Muscle of leg (tissue), 3 donors: ENCODE measurements at regions not wholly inside any gene's neighbourhood (a gene's known extent, or its start where the extent isn't known, plus 50 kb on each side); places are given as distances from the start of the nearest gene placed in this dataset.
A peak's percentile ranks its signal among the peaks of the same experiment; 100 is the strongest.

Experiments used
- DNase-seq: peaks from one replicate; pipeline ENCODE4 v3.0.0; 2013
- H3K27ac ChIP-seq: one replicate; pipeline ENCODE4 v1.5.1; 2013; ENCODE audit warnings: mild to moderate bottlenecking, low read length, control low read depth
- H3K27me3 ChIP-seq: one replicate; pipeline ENCODE4 v1.6.1; 2013; ENCODE audit warnings: low read length; ENCODE audit not compliant: control insufficient read depth, insufficient read depth
- H3K36me3 ChIP-seq: one replicate; pipeline ENCODE4 v1.6.1; 2013; ENCODE audit warnings: low read length; ENCODE audit not compliant: control insufficient read depth, insufficient read depth
- H3K4me1 ChIP-seq: one replicate; pipeline ENCODE4 v1.6.1; 2013; ENCODE audit warnings: low read length; ENCODE audit not compliant: control insufficient read depth, insufficient read depth
- H3K4me3 ChIP-seq: one replicate; pipeline ENCODE4 v1.5.1; 2013; ENCODE audit warnings: low read length, control low read depth
- H3K9me3 ChIP-seq: replicated peaks from 2 replicates; pipeline ENCODE4 v1.6.1; 2013; ENCODE audit warnings: low read depth, low read length; ENCODE audit not compliant: control insufficient read depth
- WGBS: methylation state at CpG from one replicate; pipeline ENCODE4 v1.1.5; 2013; ENCODE audit warnings: missing lambda C conversion rate; ENCODE audit not compliant: insufficient coverage; 5-methylcytosine and 5-hydroxymethylcytosine counted together

DNA sequence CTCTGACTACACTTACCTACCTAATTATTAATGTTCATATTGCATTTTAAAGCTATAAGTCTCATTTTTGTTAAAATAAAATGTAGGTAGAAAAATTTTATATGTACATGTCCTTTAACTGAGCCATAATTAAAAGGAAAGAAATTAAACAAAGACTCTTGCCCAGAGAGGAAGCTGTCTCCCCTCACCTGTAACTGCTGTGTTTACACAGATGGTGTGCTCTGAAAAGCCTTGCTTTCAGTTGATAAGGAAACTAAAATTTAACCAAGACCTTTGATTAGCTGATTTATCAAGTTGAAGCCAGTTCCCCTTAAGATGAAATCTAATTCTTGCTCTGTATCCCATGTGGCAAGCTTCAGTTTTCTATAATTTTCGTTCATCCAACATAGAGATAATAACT, 213.5 kb downstream of the LYPLAL1 start:
- H3K27me3 ChIP-seq = no peaks in the 10 kb centered on the region
- no peak overlapping the region for H3K27ac ChIP-seq
- DNase-seq = no peak
- no peaks in the 10 kb centered on the region for H3K9me3 ChIP-seq
- no peak overlapping the region for H3K4me3 ChIP-seq
- H3K4me1 ChIP-seq = no peaks in the 10 kb centered on the region
- H3K36me3 ChIP-seq = no peaks in the 10 kb centered on the region
- WGBS = no CpG with 5 or more reads among the region's 1 CpG

DNA sequence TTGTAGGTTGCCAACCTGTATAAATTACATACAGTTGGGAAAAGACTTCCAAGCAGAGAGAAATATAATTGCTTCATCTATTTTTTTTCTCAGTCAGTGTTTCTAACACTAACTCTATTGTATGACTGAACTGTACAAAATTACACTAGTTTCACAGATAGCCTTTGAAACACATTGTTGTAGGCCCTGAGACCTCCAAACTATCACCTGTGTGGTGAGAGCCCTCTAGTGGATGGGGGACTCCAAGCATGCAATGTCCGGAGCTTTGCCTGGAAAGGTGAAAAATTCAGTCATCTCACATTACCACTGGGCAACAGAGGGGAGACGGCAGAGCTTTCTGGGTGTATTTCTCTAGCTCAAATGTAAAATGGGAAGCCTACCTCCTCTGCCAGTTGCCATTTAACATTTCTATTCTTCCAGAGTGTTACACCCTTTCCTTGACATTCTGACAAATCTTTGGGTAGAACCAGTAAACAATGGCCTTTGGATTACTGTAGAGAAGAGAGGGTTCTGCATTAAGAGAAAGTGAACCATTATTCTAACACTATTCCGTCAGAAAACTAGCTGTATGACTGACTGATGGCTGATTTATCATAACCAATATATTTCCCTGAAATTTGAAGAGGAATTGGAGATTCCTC, 212.2 kb downstream of the LYPLAL1 start:
- peak; percentile 25 for DNase-seq
- no CpG with 5 or more reads among the region's 3 CpGs for WGBS

DNA sequence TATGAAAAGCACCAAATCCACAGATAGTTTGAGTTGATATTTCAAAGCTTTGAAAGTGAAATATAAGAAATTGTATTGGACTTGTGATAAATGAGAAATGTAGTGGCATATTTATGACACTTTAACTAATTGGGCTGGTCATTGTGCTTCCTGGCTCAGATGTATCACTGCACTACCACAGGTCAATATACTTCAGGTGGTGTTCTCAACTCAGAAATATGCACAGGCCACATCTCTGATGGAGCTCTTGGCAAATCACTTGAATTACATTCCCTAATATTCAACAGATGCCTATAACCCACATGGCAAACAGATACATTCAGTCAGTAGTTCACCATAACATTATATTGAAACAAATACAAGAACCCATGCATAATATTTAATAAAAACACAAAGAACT, 209.6 kb downstream of the LYPLAL1 start:
- no peak for DNase-seq
- Histone ChIP-seq H3K9me3 (no peaks in the 10 kb centered on the region), H3K4me1 (no peaks in the 10 kb centered on the region), H3K4me3 (no peak overlapping the region), H3K27ac (no peak overlapping the region), H3K27me3 (no peaks in the 10 kb centered on the region), H3K36me3 (no peaks in the 10 kb centered on the region)

More for the DNA sequence above, 212.2 kb downstream of the LYPLAL1 start:
- Histone ChIP-seq H3K4me1 (no peaks in the 10 kb centered on the region), H3K27me3 (no peaks in the 10 kb centered on the region), H3K9me3 (no peaks in the 10 kb centered on the region), H3K36me3 (no peaks in the 10 kb centered on the region), H3K27ac (no peak overlapping the region), H3K4me3 (no peak overlapping the region)

DNA sequence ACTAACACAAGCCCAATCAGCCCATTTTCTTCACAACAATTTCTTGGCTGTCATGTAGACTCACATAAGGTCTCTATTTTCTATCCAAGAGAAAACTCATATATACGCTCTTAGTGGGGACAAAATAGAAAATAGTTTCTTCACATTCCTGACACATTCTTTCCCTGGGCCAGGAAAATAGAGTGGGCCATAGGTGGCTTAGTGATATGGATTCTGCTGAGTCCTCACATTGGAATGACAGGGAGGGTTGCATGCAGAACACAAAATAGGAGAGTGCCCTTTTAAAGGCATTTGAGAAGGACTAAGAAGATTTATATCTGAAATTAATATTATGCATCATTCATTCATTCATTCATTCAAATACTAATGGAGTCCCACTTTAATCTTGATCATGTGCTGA, 207.7 kb downstream of the LYPLAL1 start:
- no peak for DNase-seq
- WGBS = no CpG with 5 or more reads among the region's 1 CpG
- Histone ChIP-seq H3K4me3 (no peak overlapping the region), H3K9me3 (no peaks in the 10 kb centered on the region), H3K27ac (no peak overlapping the region), H3K4me1 (no peaks in the 10 kb centered on the region), H3K27me3 (no peaks in the 10 kb centered on the region), H3K36me3 (no peaks in the 10 kb centered on the region)

DNA sequence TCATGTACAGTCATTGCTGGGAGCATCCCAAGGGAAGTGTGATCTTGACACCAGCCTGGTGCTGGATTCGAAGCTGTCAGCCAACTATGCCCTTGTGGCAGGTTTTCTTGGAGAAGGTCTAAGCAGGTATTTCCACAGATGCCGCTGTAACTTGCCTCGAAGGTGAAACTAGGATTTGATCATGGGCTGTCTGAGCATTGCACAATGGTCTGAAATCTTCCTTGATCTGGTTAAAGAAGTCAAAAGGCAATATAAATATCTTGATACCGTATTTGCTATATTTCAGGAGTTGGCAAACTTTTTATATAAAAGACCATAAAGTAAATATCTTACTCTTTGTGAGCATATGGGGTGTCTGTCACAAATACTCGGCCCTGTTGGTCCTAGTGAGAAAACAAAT, 206.8 kb downstream of the LYPLAL1 start:
- Histone ChIP-seq H3K27me3 (no peaks in the 10 kb centered on the region), H3K27ac (no peak overlapping the region), H3K9me3 (no peaks in the 10 kb centered on the region), H3K36me3 (no peaks in the 10 kb centered on the region), H3K4me1 (no peaks in the 10 kb centered on the region), H3K4me3 (no peak overlapping the region)
- WGBS = 60% methylated on average over 3 of the region's 5 CpGs
- no peak for DNase-seq

DNA sequence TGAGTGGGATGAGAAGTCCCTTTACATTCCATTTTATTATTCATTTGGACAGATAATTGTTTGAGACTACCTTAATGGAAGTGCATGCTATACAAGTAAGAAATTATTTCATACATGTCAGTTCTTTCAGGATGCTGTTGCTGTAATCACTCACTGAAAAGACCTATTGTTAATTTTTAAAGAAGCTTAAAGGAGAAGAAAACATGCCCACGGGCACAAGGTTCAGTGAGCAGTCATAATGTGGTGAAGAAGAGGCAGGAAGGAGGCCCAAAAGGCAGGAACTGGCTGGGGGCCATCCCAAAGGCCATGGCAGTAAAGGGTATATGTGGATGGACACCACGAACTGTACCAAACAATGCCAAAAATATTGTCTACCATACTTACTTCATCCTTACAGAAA, 206.0 kb downstream of the LYPLAL1 start:
- H3K27me3 ChIP-seq = no peaks in the 10 kb centered on the region
- H3K27ac ChIP-seq = no peak overlapping the region
- DNase-seq = no peak
- H3K4me1 ChIP-seq = no peaks in the 10 kb centered on the region
- no peaks in the 10 kb centered on the region for H3K9me3 ChIP-seq
- WGBS = 67% methylated on average over 1 of the region's 2 CpGs
- H3K36me3 ChIP-seq = no peaks in the 10 kb centered on the region
- no peak overlapping the region for H3K4me3 ChIP-seq

DNA sequence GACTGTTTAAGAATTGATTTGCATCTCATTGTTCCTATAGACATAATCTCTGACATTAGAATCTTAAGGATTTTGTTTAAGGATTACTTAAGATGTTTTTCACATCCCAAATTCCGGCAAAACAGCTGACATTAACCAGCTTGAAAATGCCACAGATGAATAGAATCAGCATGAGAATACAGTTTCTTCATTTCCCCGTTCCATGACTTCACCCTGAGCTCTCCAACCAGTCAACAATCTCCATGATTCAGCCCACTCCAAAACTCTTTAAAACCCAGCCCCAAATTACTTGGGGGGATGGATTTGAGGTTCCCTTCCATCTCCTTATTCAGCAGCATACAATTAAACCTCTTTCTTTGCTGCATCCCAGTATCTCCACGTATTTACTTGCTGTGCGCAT, 201.0 kb downstream of the LYPLAL1 start:
- WGBS = no CpG with 5 or more reads among the region's 4 CpGs

DNA sequence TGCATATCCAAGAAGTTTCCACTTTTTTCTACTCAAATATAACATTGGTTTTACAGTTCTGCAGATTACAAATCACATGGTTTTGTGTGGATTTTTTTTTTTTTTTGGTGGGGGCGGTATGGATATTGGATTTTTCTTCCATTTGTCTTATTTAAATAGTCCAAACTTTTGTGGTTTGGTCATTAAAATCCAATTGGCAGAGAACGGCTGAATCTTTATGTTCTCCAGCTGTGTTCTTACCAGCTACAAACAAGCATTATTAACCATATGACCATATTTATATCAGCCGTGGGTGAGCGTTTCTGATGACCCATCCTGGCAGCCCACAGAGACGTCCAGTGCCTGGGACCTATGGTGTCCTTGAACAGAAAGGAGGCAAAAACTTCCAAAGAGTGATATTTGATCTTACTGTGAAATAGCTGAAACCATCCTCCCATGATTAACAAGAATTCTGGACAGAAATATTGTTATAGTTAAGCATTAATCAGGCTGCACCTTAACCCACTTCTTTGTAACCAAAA, 200.4 kb downstream of the LYPLAL1 start:
- no peaks in the 10 kb centered on the region for H3K36me3 ChIP-seq
- DNase-seq = peak; percentile 34
- H3K27me3 ChIP-seq = no peaks in the 10 kb centered on the region
- no CpG with 5 or more reads among the region's 5 CpGs for WGBS
- H3K27ac ChIP-seq = no peak overlapping the region
- no peaks in the 10 kb centered on the region for H3K4me1 ChIP-seq
- no peaks in the 10 kb centered on the region for H3K9me3 ChIP-seq
- H3K4me3 ChIP-seq = no peak overlapping the region

More for the DNA sequence above, 201.0 kb downstream of the LYPLAL1 start:
- no peak overlapping the region for H3K27ac ChIP-seq
- H3K4me1 ChIP-seq = no peaks in the 10 kb centered on the region
- no peak for DNase-seq
- no peaks in the 10 kb centered on the region for H3K36me3 ChIP-seq
- no peaks in the 10 kb centered on the region for H3K9me3 ChIP-seq
- H3K27me3 ChIP-seq = no peaks in the 10 kb centered on the region
- H3K4me3 ChIP-seq = no peak overlapping the region

DNA sequence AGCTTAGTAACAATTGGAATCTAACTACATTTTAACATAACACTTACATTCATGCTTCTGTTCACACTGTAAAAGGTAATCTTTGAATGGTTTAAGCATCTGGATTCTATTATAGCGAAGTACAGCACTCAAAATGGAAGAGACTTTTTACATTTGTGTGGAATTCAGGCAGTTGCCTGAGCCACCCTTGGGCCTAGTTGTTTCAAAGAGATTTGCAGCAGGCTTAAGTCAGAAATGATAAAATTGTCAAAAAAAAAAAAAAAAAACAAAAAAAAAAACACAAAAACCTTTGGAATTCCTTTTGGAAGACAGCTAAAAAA, 199.9 kb downstream of the LYPLAL1 start:
- peak; percentile 32 for DNase-seq
- no CpG with 5 or more reads among the region's 1 CpG for WGBS
- H3K9me3 ChIP-seq = no peaks in the 10 kb centered on the region
- no peaks in the 10 kb centered on the region for H3K36me3 ChIP-seq
- no peaks in the 10 kb centered on the region for H3K4me1 ChIP-seq
- H3K27ac ChIP-seq = no peak overlapping the region
- H3K27me3 ChIP-seq = no peaks in the 10 kb centered on the region
- no peak overlapping the region for H3K4me3 ChIP-seq

DNA sequence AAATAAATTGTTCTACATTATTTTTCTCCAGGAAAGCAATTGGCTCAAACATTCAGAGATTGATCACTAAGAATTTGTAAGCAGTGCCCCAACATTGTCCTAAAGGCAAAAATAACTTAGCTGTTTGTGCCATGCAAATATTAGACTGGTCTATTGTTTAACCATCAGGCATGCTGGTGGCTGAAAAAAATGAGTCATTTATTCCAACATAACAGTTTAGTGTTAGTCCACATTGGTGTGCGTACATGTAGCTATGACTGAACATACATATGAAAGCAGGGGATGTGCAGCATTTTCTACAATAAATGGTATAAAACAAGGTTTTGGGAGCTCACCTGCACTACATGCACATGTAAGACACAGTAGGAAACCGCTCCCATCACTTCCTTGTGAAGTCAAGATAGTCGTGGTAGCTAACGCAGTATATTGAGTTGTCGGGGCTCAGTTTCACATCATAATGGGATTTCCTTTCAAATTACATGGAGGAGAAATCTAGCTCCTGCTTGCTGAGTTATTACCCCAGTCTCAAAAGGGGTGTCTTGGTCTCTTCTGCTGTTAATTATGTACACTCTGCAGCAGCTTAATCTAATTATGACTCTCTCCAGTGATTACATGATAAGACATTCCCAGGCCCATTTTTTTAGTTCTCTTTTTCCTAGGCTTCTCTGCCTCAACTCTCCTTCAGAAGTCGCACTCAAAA, 199.4 kb downstream of the LYPLAL1 start:
- 100% methylated on average over 1 of the region's 6 CpGs for WGBS

More for the DNA sequence above, 199.4 kb downstream of the LYPLAL1 start:
- Histone ChIP-seq H3K9me3 (no peaks in the 10 kb centered on the region), H3K27me3 (no peaks in the 10 kb centered on the region), H3K36me3 (no peaks in the 10 kb centered on the region), H3K4me3 (no peak overlapping the region), H3K27ac (no peak overlapping the region), H3K4me1 (no peaks in the 10 kb centered on the region)
- DNase-seq = no peak
